GM23248 (cell line): ENCODE measurements at regions not wholly inside any gene's neighbourhood (a gene's known extent, or its start where the extent isn't known, plus 50 kb on each side); places are given as distances from the start of the nearest gene placed in this dataset.

Source experiments
- DNase-seq: peaks from one replicate; pipeline ENCODE4 v3.0.0-alpha.2; 2015
- H2AFZ ChIP-seq: fragments of 200-600 bp; sonication (generic); 2 replicates; pipeline ENCODE4 v1.6.1; 2016; ENCODE audit warnings: antibody characterized with exemption
- H3F3A ChIP-seq: fragments of 200-600 bp; sonication (generic); 2 replicates; pipeline ENCODE4 v1.6.1; 2016; ENCODE audit warnings: mild to moderate bottlenecking, antibody characterized with exemption, mixed run types; ENCODE audit not compliant: insufficient read depth
- H3K27ac ChIP-seq: fragments of 200-600 bp; sonication (generic); 2 replicates; pipeline ENCODE4 v1.5.1; 2016; ENCODE audit warnings: mild to moderate bottlenecking
- H3K27me3 ChIP-seq: fragments of 200-600 bp; sonication (generic); replicated peaks from 2 replicates; pipeline ENCODE4 v1.6.1; 2016; ENCODE audit warnings: mild to moderate bottlenecking; ENCODE audit not compliant: insufficient read depth
- H3K36me3 ChIP-seq: fragments of 200-600 bp; sonication (generic); 2 replicates; pipeline ENCODE4 v1.6.1; 2016; ENCODE audit warnings: low read depth, mild to moderate bottlenecking
- H3K4me1 ChIP-seq: fragments of 200-600 bp; sonication (generic); 2 replicates; pipeline ENCODE4 v1.6.1; 2016; ENCODE audit warnings: mild to moderate bottlenecking; ENCODE audit not compliant: insufficient read depth
- H3K4me2 ChIP-seq: fragments of 200-600 bp; sonication (generic); one replicate; pipeline ENCODE4 v1.6.1; 2016; ENCODE audit warnings: mild to moderate bottlenecking; ENCODE audit not compliant: unreplicated experiment
- H3K4me3 ChIP-seq: fragments of 200-600 bp; sonication (generic); 2 replicates; pipeline ENCODE4 v1.5.1; 2016; ENCODE audit warnings: mild to moderate bottlenecking
- H3K79me2 ChIP-seq: fragments of 200-600 bp; sonication (generic); 2 replicates; pipeline ENCODE4 v1.6.1; 2016; ENCODE audit warnings: mild to moderate bottlenecking; ENCODE audit not compliant: insufficient read depth
- H3K9ac ChIP-seq: fragments of 200-600 bp; sonication (generic); 2 replicates; pipeline ENCODE4 v1.6.1; 2016; ENCODE audit warnings: mild to moderate bottlenecking
- H3K9me2 ChIP-seq: fragments of 200-600 bp; sonication (generic); 2 replicates; pipeline ENCODE4 v1.6.1; 2016; ENCODE audit warnings: mixed run types, mild to moderate bottlenecking, moderate library complexity; ENCODE audit not compliant: insufficient read depth
- H3K9me3 ChIP-seq: fragments of 200-600 bp; sonication (generic); one replicate; pipeline ENCODE4 v1.6.1; 2017; ENCODE audit warnings: low read depth
- H4K20me1 ChIP-seq: fragments of 200-600 bp; sonication (generic); 2 replicates; pipeline ENCODE4 v1.6.0; 2016; ENCODE audit not compliant: insufficient read depth
- EZH2 ChIP-seq: fragments of 200-600 bp; sonication (generic); IDR thresholded peaks from 2 replicates; pipeline ENCODE4 v1.6.1; 2018; ENCODE audit warnings: antibody characterized with exemption, mild to moderate bottlenecking; ENCODE audit not compliant: insufficient read depth, poor library complexity, severe bottlenecking
- EZH2phosphoT487 ChIP-seq: fragments of 200-600 bp; sonication (generic); IDR thresholded peaks from 2 replicates; pipeline ENCODE4 v1.6.1; 2018; ENCODE audit warnings: antibody characterized with exemption, moderate library complexity, mild to moderate bottlenecking, low read depth; ENCODE audit not compliant: insufficient read depth
- WGBS, 2 experiments: methylation state at CpG; one replicate each; pipeline ENCODE4 v1.1.6; 2015 to 2017; ENCODE audit warnings: low lambda C conversion rate in 2 of 2, low coverage in 1 of 2; ENCODE audit errors: missing lambda C conversion rate in 2 of 2; 5-methylcytosine and 5-hydroxymethylcytosine counted together
- in situ Hi-C: fragments of 300-500 bp; cut with MboI; formaldehyde crosslinking; loops from 2 replicates; pipeline ENCODE4 v1.15.0; 2020

GRCh38 chr5:142479854-142480519, 155.2 kb upstream of the SPRY4 start:
- H3K9me3 ChIP-seq, result no peaks in the 10 kb centered on the region
- H3K4me2 ChIP-seq, result no peak overlapping the region
- H2AFZ ChIP-seq, result no peak overlapping the region
- H4K20me1 ChIP-seq, result no peaks in the 10 kb centered on the region
- H3K9ac ChIP-seq, result no peak overlapping the region
- no peak overlapping the region for H3K4me3 ChIP-seq
- WGBS, 2 experiments, result 69 to 70% methylated on average over 3 of the region's 3 CpGs
- H3K9me2 ChIP-seq, result no peaks in the 10 kb centered on the region
- in situ Hi-C loops, result no loop called here
- DNase-seq, result no peak
- no peaks in the 10 kb centered on the region for H3K27me3 ChIP-seq
- no peaks in the 10 kb centered on the region for H3K36me3 ChIP-seq
- H3K4me1 ChIP-seq, result peaks cover 8% of the 10 kb centered on the region
- H3K79me2 ChIP-seq, result no peaks in the 10 kb centered on the region
- H3F3A ChIP-seq, result no peaks in the 10 kb centered on the region
- TF ChIP-seq EZH2phosphoT487 (no peak), EZH2 (no peak)
- H3K27ac ChIP-seq, result no peak overlapping the region

DNA sequence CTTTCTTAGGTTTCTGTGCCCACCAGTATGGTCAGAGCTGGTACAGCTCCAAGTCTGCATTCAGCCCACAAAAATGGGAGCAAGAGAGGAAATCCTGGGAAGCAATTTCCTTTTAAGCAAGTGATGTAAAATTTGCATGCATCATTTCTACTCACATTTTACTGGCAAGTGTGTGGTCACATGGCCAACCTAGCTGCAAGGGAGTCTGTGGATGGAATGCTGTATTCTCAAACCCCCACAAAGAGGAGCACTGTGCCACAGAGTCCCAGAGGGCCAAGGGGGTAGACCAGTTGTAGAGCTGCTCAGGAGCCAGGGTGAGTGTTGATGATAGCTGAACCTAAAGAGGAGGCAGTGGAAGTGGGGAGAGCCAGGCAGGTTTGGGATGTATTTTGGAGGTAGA, 154.3 kb upstream of the SPRY4 start:
- no peak overlapping the region for H3K4me2 ChIP-seq
- DNase-seq, result no peak
- no peaks in the 10 kb centered on the region for H3F3A ChIP-seq
- H4K20me1 ChIP-seq, result no peaks in the 10 kb centered on the region
- TF ChIP-seq EZH2phosphoT487, result no peak
- TF ChIP-seq EZH2, result no peak
- no peak overlapping the region for H3K9ac ChIP-seq
- in situ Hi-C loops, result no loop called here
- no peaks in the 10 kb centered on the region for H3K27me3 ChIP-seq
- H3K9me2 ChIP-seq, result no peaks in the 10 kb centered on the region
- H3K27ac ChIP-seq, result no peak overlapping the region
- no peaks in the 10 kb centered on the region for H3K9me3 ChIP-seq
- peaks cover 16% of the 10 kb centered on the region for H3K4me1 ChIP-seq
- H2AFZ ChIP-seq, result no peak overlapping the region
- H3K4me3 ChIP-seq, result no peak overlapping the region
- no peaks in the 10 kb centered on the region for H3K36me3 ChIP-seq
- no peaks in the 10 kb centered on the region for H3K79me2 ChIP-seq

DNA sequence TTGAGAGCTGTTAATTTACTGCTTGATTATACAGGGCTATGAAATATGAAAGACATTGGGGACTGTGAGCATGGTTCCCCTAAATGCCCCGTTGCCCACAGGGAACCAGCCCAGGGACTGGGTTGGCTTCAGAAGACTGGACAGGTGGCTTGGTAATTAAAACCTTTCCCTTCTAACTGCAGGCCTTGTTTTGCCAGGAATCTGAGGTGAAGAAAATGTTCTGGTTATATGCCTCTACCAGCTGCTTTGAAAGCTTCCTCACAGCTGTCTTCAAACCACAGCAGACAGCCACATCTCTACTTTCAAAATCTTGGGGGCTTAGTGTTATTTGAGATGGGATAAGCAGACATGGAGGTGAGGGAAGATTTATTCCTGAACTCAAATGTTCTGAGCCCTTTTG, 153.3 kb upstream of the SPRY4 start:
- Histone ChIP-seq H4K20me1 (no peaks in the 10 kb centered on the region), H3K9ac (no peak overlapping the region), H3K9me3 (no peaks in the 10 kb centered on the region), H3F3A (peaks cover 4% of the 10 kb centered on the region), H3K27me3 (no peaks in the 10 kb centered on the region), H3K27ac (no peak overlapping the region), H3K4me1 (peaks cover 21% of the 10 kb centered on the region), H3K9me2 (no peaks in the 10 kb centered on the region), H3K4me2 (no peak overlapping the region), H3K36me3 (no peaks in the 10 kb centered on the region), H3K4me3 (no peak overlapping the region), H2AFZ (no peak overlapping the region), H3K79me2 (no peaks in the 10 kb centered on the region)
- WGBS, 2 experiments, result 19 to 26% methylated on average over 1 of the region's 1 CpG
- in situ Hi-C loops, result no loop called here
- no peak for DNase-seq
- no peak for TF ChIP-seq EZH2phosphoT487
- TF ChIP-seq EZH2, result no peak

DNA sequence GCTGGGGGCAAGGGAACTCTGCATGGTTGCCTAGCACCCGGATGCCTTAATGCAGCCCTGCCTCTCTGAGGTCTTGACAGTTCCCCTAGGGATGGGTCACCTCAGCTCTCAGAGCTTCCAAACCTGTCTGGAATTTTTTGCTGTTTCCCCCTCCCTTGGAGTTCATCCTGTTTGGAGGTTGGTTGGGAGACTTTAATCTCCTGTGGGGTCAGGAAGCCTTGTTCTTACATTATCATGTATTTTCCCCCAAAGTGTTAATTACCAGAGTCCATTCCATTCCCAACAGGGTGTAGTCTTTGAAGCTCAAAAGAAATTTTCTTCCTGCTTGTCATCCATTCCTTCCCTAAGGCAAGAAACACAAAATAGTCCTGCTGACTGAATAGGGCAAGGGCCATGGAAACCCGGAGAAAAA, 150.3 kb upstream of the SPRY4 start:
- TF ChIP-seq EZH2phosphoT487 (no peak), EZH2 (no peak)
- Histone ChIP-seq H2AFZ (no peak overlapping the region), H3F3A (peaks cover 21% of the 10 kb centered on the region), H3K4me3 (no peak overlapping the region), H4K20me1 (no peaks in the 10 kb centered on the region), H3K4me1 (peaks cover 38% of the 10 kb centered on the region), H3K36me3 (no peaks in the 10 kb centered on the region), H3K9me3 (no peaks in the 10 kb centered on the region), H3K4me2 (peak overlapping the region; percentile 27), H3K79me2 (no peaks in the 10 kb centered on the region), H3K9me2 (no peaks in the 10 kb centered on the region), H3K27ac (no peak overlapping the region), H3K27me3 (no peaks in the 10 kb centered on the region), H3K9ac (no peak overlapping the region)
- DNase-seq, result peak; percentile 16
- in situ Hi-C loops, result no loop called here
- 72 to 74% methylated on average over 2 of the region's 2 CpGs for WGBS, 2 experiments

- Histone ChIP-seq H3K9me2 (no peaks in the 10 kb centered on the region), H2AFZ (no peak overlapping the region), H3K36me3 (no peaks in the 10 kb centered on the region), H3K79me2 (no peaks in the 10 kb centered on the region), H3F3A (peaks cover 21% of the 10 kb centered on the region), H3K4me1 (peaks cover 38% of the 10 kb centered on the region), H3K27ac (no peak overlapping the region), H3K4me3 (no peak overlapping the region), H3K27me3 (no peaks in the 10 kb centered on the region), H3K9ac (no peak overlapping the region), H3K9me3 (no peaks in the 10 kb centered on the region), H4K20me1 (no peaks in the 10 kb centered on the region), H3K4me2 (peak overlapping the region; percentile 27)
- 64 to 78% methylated on average over 2 of the region's 2 CpGs for WGBS, 2 experiments
- in situ Hi-C loops, result no loop called here
- peak; percentile 62 for DNase-seq
- no peak for TF ChIP-seq EZH2
- no peak for TF ChIP-seq EZH2phosphoT487
Measured at GRCh38 chr5:142474431-142475094, 149.7 kb upstream of the SPRY4 start.
